DND-41 (cell line): ENCODE measurements at regions not wholly inside any gene's neighbourhood (a gene's known extent, or its start where the extent isn't known, plus 50 kb on each side); places are given as distances from the start of the nearest gene placed in this dataset.

ENCODE experiments used
- CTCF ChIP-seq: IDR thresholded peaks from 2 replicates; pipeline ENCODE4 v1.5.1; 2012; ENCODE audit warnings: borderline replicate concordance, low read length, moderate library complexity, mild to moderate bottlenecking; ENCODE audit not compliant: poor library complexity, severe bottlenecking; ENCODE audit errors: extremely low read depth
- EZH2 ChIP-seq: IDR thresholded peaks from 3 replicates; pipeline ENCODE4 v1.6.1; 2012; ENCODE audit warnings: borderline replicate concordance, low read depth, mild to moderate bottlenecking, moderate library complexity, low read length, inconsistent platforms; ENCODE audit not compliant: severe bottlenecking

- TF ChIP-seq CTCF = no peak
- TF ChIP-seq EZH2 = no peak
Measured at GRCh38 chr13:54029226-54029625, 1000.6 kb downstream of the OLFM4 start.
